ENCODE measurements at regions not wholly inside any gene's neighbourhood (a gene's known extent, or its start where the extent isn't known, plus 50 kb on each side); places are given as distances from the start of the nearest gene placed in this dataset.

- Mint-ChIP-seq H3K4me1 (ENCODE audit: low read depth) (peaks cover 23% of the 10 kb centered on the region), H3K36me3 (ENCODE audit: low read depth) (no peaks in the 10 kb centered on the region), H3K27ac (ENCODE audit: unreplicated experiment) (no peak overlapping the region), H3K4me3 (ENCODE audit: unreplicated experiment) (no peak overlapping the region), H3K9me3 (ENCODE audit: low read depth) (no peaks in the 10 kb centered on the region), H3K27me3 (ENCODE audit: low read depth) (no peaks in the 10 kb centered on the region)
- peak; percentile 50 for DNase-seq (ENCODE audit: low spot score)
- TF ChIP-seq CTCF (IDR thresholded peaks at IDR 0.05), result no peak
These were observed 353.3 kb downstream of the C16orf95 start for GRCh38 chr16:86963600-86964575.

- Mint-ChIP-seq H3K4me3 (ENCODE audit: unreplicated experiment) (no peak overlapping the region), H3K36me3 (ENCODE audit: low read depth) (peaks cover under 1% of the 10 kb centered on the region), H3K27ac (ENCODE audit: unreplicated experiment) (no peak overlapping the region), H3K4me1 (ENCODE audit: low read depth) (peaks cover 24% of the 10 kb centered on the region), H3K9me3 (ENCODE audit: low read depth) (peaks cover 1% of the 10 kb centered on the region), H3K27me3 (ENCODE audit: low read depth) (no peaks in the 10 kb centered on the region)
- no peak for DNase-seq (ENCODE audit: low spot score)
- TF ChIP-seq CTCF (IDR thresholded peaks at IDR 0.05), result no peak
These were observed 352.4 kb downstream of the C16orf95 start for GRCh38 chr16:86964796-86965241.

GRCh38 chr16:86965331-86965730, 351.9 kb downstream of the C16orf95 start:
- no peak overlapping the region for H3K27ac Mint-ChIP-seq (ENCODE audit: unreplicated experiment)
- peaks cover 21% of the 10 kb centered on the region for H3K4me1 Mint-ChIP-seq (ENCODE audit: low read depth)
- peaks cover 4% of the 10 kb centered on the region for H3K9me3 Mint-ChIP-seq (ENCODE audit: low read depth)
- no peaks in the 10 kb centered on the region for H3K27me3 Mint-ChIP-seq (ENCODE audit: low read depth)
- DNase-seq (ENCODE audit: low spot score), result no peak
- peaks cover 1% of the 10 kb centered on the region for H3K36me3 Mint-ChIP-seq (ENCODE audit: low read depth)
- no peak overlapping the region for H3K4me3 Mint-ChIP-seq (ENCODE audit: unreplicated experiment)
- no peak for TF ChIP-seq CTCF (IDR thresholded peaks at IDR 0.05)

- H3K27me3 Mint-ChIP-seq (ENCODE audit: low read depth), result no peaks in the 10 kb centered on the region
- no peak overlapping the region for H3K27ac Mint-ChIP-seq (ENCODE audit: unreplicated experiment)
- no peak for DNase-seq (ENCODE audit: low spot score)
- H3K9me3 Mint-ChIP-seq (ENCODE audit: low read depth), result peaks cover 4% of the 10 kb centered on the region
- H3K36me3 Mint-ChIP-seq (ENCODE audit: low read depth), result peaks cover 1% of the 10 kb centered on the region
- no peak for TF ChIP-seq CTCF (IDR thresholded peaks at IDR 0.05)
- H3K4me3 Mint-ChIP-seq (ENCODE audit: unreplicated experiment), result no peak overlapping the region
- peaks cover 15% of the 10 kb centered on the region for H3K4me1 Mint-ChIP-seq (ENCODE audit: low read depth)
These were observed 351.2 kb downstream of the C16orf95 start for GRCh38 chr16:86965840-86966550.

GRCh38 chr16:86966777-86967176, 350.4 kb downstream of the C16orf95 start:
- H3K36me3 Mint-ChIP-seq (ENCODE audit: low read depth), result peaks cover 1% of the 10 kb centered on the region
- H3K4me3 Mint-ChIP-seq (ENCODE audit: unreplicated experiment), result no peak overlapping the region
- no peak overlapping the region for H3K27ac Mint-ChIP-seq (ENCODE audit: unreplicated experiment)
- no peak for DNase-seq (ENCODE audit: low spot score)
- no peak for TF ChIP-seq CTCF (IDR thresholded peaks at IDR 0.05)
- H3K9me3 Mint-ChIP-seq (ENCODE audit: low read depth), result peaks cover 4% of the 10 kb centered on the region
- no peaks in the 10 kb centered on the region for H3K27me3 Mint-ChIP-seq (ENCODE audit: low read depth)
- peaks cover 7% of the 10 kb centered on the region for H3K4me1 Mint-ChIP-seq (ENCODE audit: low read depth)
